ENCODE measurements at regions not wholly inside any gene's neighbourhood (a gene's known extent, or its start where the extent isn't known, plus 50 kb on each side); places are given as distances from the start of the nearest gene placed in this dataset.

- TF ChIP-seq, protein P1, sequence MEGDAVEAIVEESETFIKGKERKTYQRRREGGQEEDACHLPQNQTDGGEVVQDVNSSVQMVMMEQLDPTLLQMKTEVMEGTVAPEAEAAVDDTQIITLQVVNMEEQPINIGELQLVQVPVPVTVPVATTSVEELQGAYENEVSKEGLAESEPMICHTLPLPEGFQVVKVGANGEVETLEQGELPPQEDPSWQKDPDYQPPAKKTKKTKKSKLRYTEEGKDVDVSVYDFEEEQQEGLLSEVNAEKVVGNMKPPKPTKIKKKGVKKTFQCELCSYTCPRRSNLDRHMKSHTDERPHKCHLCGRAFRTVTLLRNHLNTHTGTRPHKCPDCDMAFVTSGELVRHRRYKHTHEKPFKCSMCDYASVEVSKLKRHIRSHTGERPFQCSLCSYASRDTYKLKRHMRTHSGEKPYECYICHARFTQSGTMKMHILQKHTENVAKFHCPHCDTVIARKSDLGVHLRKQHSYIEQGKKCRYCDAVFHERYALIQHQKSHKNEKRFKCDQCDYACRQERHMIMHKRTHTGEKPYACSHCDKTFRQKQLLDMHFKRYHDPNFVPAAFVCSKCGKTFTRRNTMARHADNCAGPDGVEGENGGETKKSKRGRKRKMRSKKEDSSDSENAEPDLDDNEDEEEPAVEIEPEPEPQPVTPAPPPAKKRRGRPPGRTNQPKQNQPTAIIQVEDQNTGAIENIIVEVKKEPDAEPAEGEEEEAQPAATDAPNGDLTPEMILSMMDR (IDR thresholded peaks at IDR 0.05 in 4 of 5, conservative IDR thresholded peaks at IDR 0.05 in 1 of 5), result no peak
- TF ChIP-seq POLR2A (IDR thresholded peaks at IDR 0.05), result no peak
These were observed 217.7 kb downstream of the HIPK3 start for GRCh38 chr11:33474866-33475265.

Data from gastrocnemius medialis (tissue), 4 donors.